ENCODE measurements at regions not wholly inside any gene's neighbourhood (a gene's known extent, or its start where the extent isn't known, plus 50 kb on each side); places are given as distances from the start of the nearest gene placed in this dataset.

- no peak for DNase-seq
These were observed 311.5 kb downstream of the MN1 start for GRCh38 chr22:27490080-27490479.

- no peak for DNase-seq
These were observed 309.7 kb downstream of the MN1 start for GRCh38 chr22:27491888-27492287.

GRCh38 chr22:27492566-27493201 lies 308.9 kb downstream of the MN1 start:
- no peak for DNase-seq

GRCh38 chr22:27493796-27494195 lies 307.8 kb downstream of the MN1 start:
- no peak for DNase-seq

GRCh38 chr22:27494785-27495184 lies 306.8 kb downstream of the MN1 start:
- no peak for DNase-seq

- DNase-seq: no peak
These were observed 306.2 kb downstream of the MN1 start for GRCh38 chr22:27495325-27495724.

GRCh38 chr22:27499121-27499520 lies 302.4 kb downstream of the MN1 start:
- no peak for DNase-seq

- no peak for DNase-seq
These were observed 300.2 kb downstream of the MN1 start for GRCh38 chr22:27501191-27501936.

- DNase-seq: no peak
These were observed 299.2 kb downstream of the MN1 start for GRCh38 chr22:27502327-27502726.

GRCh38 chr22:27504360-27505253 lies 296.9 kb downstream of the MN1 start:
- no peak for DNase-seq

GRCh38 chr22:27507111-27507611 lies 294.4 kb downstream of the MN1 start:
- DNase-seq: no peak

GRCh38 chr22:27507935-27508526 lies 293.5 kb downstream of the MN1 start:
- no peak for DNase-seq

GRCh38 chr22:27509132-27509920 lies 292.2 kb downstream of the MN1 start:
- no peak for DNase-seq

- no peak for DNase-seq
These were observed 291.5 kb downstream of the MN1 start for GRCh38 chr22:27510024-27510423.

- peak; percentile 91 for DNase-seq
These were observed 289.2 kb downstream of the MN1 start for GRCh38 chr22:27512283-27512761.

- DNase-seq: no peak
These were observed 288.5 kb downstream of the MN1 start for GRCh38 chr22:27513021-27513420.

- DNase-seq: peak; percentile 82
These were observed 286.7 kb downstream of the MN1 start for GRCh38 chr22:27514601-27515523.

GRCh38 chr22:27517361-27518155 lies 284.0 kb downstream of the MN1 start:
- DNase-seq: peak; percentile 53

GRCh38 chr22:27518531-27519340 lies 282.8 kb downstream of the MN1 start:
- peak; percentile 59 for DNase-seq

All from femur (tissue), 1 donor.